PFSK-1 (cell line): ENCODE measurements at regions not wholly inside any gene's neighbourhood (a gene's known extent, or its start where the extent isn't known, plus 50 kb on each side); places are given as distances from the start of the nearest gene placed in this dataset.

Experiments
- FOXP2 ChIP-seq: optimal IDR thresholded peaks from 2 replicates; pipeline ENCODE3; 2011; ENCODE audit warnings: borderline replicate concordance, control low read depth, inconsistent platforms; ENCODE audit not compliant: insufficient read depth; ENCODE audit errors: extremely low read length, extremely low read depth
- POLR2AphosphoS5 ChIP-seq: IDR thresholded peaks from 2 replicates; pipeline ENCODE4 v1.6.1; 2012; ENCODE audit warnings: low read depth, mild to moderate bottlenecking, control low read depth, low read length, moderate library complexity
- REST ChIP-seq, 2 experiments: IDR thresholded peaks; 2 replicates each; pipeline versions ENCODE4 v1.6.1 to v1.8.0; 2011 to 2012; ENCODE audit warnings: low read depth in 2 of 2, low read length in 2 of 2, control low read depth in 1 of 2, inconsistent platforms in 1 of 2, mild to moderate bottlenecking in 1 of 2, moderate library complexity in 1 of 2; ENCODE audit not compliant: insufficient read depth in 1 of 2
- SIN3A ChIP-seq: IDR thresholded peaks from 2 replicates; pipeline ENCODE4 v1.6.1; 2012; ENCODE audit warnings: mild to moderate bottlenecking, low read length, moderate library complexity, borderline replicate concordance; ENCODE audit not compliant: insufficient read depth
- TAF1 ChIP-seq: IDR thresholded peaks from 2 replicates; pipeline ENCODE4 v1.6.1; 2012; ENCODE audit warnings: low read length, control low read depth, borderline replicate concordance; ENCODE audit not compliant: insufficient read depth

DNA sequence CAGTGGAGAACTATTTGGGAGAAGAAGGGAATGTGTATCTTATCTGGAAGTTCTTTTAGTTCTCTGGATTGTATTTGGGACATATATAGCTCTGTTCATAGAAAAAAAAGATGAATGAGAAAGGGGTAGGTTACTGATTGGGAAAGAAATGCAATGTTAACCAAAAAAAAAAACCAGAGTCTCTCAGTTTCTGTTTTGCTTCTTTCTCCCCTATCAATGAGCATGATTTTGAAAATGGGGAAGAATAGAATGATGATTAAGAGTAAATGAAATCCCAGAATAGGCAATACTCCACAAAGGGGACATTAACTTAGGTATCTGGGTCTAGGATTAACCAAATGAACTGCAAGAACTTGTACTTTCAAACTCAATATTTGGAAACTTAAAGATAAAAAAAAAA, 92.9 kb downstream of the RHOU start:
- no peak for TF ChIP-seq REST (IDR thresholded peaks at IDR 0.05; ENCODE audit: insufficient read depth in 1 of 2, low read depth in 2 of 2, low read length in 2 of 2)
- TF ChIP-seq FOXP2, result no peak
- TF ChIP-seq SIN3A, result no peak
- no peak for TF ChIP-seq TAF1
- no peak for TF ChIP-seq POLR2AphosphoS5

DNA sequence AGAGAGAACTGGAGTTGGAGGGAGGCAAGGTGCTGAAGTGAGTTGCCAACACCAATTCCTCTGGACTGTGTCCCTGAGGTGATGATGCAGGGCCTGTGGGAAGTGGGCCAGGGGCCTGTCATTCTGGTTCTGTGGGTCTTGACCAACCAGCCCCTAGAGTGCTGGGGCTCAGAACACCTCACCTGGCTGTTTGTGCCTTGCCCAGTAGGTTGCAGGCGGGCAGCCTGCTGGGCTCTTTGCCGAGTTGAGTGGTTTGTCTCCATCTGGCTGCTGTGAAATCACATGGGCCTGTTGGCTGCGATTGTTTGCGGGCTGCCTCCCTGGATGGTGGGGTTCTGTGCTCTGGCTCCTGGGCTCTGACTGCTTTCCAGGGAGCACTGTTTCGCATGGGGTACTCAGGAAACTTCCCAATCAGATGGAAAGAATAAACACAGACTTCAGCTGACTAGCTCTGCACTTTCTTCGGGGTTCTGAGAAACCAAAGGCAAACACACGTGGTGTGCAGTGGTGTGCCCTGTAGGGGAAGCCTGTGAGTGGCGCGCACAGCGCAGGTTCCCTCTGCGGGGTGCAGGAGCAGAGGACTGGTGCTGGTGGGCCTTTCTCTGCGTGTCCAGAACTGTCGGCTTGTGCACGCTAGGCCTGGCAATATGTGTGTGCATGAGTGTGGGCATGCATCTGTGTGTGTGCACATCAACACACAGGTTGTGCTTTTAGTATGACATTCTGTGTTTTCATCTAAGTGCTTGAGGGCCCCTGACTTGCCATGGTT, 95.1 kb downstream of the RHOU start:
- no peak for TF ChIP-seq POLR2AphosphoS5
- no peak for TF ChIP-seq SIN3A
- no peak for TF ChIP-seq FOXP2
- no peak for TF ChIP-seq TAF1
- no peak for TF ChIP-seq REST (IDR thresholded peaks at IDR 0.05; ENCODE audit: insufficient read depth in 1 of 2, low read depth in 2 of 2, low read length in 2 of 2)

GRCh38 chr1:228830954-228831481, 95.7 kb downstream of the RHOU start:
- no peak for TF ChIP-seq REST (IDR thresholded peaks at IDR 0.05; ENCODE audit: insufficient read depth in 1 of 2, low read depth in 2 of 2, low read length in 2 of 2)
- TF ChIP-seq SIN3A, result no peak
- no peak for TF ChIP-seq POLR2AphosphoS5
- TF ChIP-seq TAF1, result no peak
- no peak for TF ChIP-seq FOXP2

DNA sequence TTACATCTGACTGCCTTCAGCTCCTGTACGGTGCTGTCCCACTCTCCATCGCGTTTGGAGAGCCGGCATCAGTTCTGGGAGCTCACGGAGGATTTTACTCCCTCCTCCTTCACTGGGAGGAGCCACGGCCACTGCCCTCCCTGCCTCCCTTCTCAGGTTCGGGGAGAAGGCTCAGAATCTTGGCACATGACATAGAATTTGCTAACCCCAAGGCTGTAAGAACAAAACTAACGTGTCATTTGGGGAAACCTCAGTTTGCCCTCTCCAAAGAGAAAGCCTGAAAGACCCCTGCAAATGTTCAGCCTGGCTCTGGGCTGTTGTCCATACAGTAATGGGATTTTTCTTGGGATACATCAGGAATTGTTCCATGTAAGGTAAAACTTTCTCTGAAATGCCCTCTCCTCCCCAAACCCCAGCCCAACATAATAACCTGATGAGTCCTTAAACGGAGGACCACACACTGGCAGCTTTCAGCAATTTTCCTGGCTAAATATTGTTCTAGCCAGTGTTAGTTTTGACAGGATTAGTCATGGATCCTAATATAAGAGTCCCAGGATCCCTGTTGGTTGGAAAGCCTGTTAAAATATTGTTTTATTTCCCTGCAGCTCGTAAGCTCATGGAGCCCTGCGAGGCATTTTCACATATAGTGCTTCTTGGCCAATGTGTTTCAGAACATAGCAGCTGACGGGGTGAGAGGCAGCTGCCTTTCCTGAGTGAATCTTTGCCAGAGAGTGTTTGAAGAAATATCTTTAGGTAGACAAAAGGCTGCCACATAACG, 98.8 kb downstream of the RHOU start:
- no peak for TF ChIP-seq POLR2AphosphoS5
- TF ChIP-seq FOXP2, result no peak
- TF ChIP-seq TAF1, result no peak
- no peak for TF ChIP-seq REST (IDR thresholded peaks at IDR 0.05; ENCODE audit: insufficient read depth in 1 of 2, low read depth in 2 of 2, low read length in 2 of 2)
